CD14-positive monocyte (primary cell): ENCODE measurements at regions not wholly inside any gene's neighbourhood (a gene's known extent, or its start where the extent isn't known, plus 50 kb on each side); places are given as distances from the start of the nearest gene placed in this dataset.

Experiments
- DNase-seq, 3 donors: peaks; one replicate each; pipeline ENCODE4 v3.0.0-alpha.2; 2011 to 2022
- H2AFZ ChIP-seq: 2 replicates; pipeline ENCODE4 v1.6.0; 2012; ENCODE audit warnings: mild to moderate bottlenecking, low read depth, low read length, inconsistent platforms; ENCODE audit not compliant: insufficient read depth, poor library complexity, severe bottlenecking
- H3K27ac ChIP-seq, 2 donors: 1 replicate in 1 of 2; 2 replicates in 1 of 2; pipeline ENCODE4 v1.5.1; 2012 to 2013; ENCODE audit warnings: low read length in 2 of 2, control low read depth in 1 of 2, inconsistent platforms in 1 of 2, low read depth in 1 of 2, mild to moderate bottlenecking in 1 of 2
- H3K27me3 ChIP-seq, 2 donors: one replicate each; pipeline versions ENCODE4 v1.6.0 to v1.6.1; 2011 to 2013; ENCODE audit warnings: low read length in 2 of 2; ENCODE audit not compliant: control insufficient read depth in 2 of 2, insufficient read depth in 2 of 2
- H3K36me3 ChIP-seq, 2 donors: replicated peaks in 1 of 2; 1 replicate in 1 of 2; 2 replicates in 1 of 2; pipeline versions ENCODE4 v1.5.1 to v1.6.1; 2012 to 2013; ENCODE audit warnings: low read length in 2 of 2, control low read depth in 1 of 2, inconsistent platforms in 1 of 2, mild to moderate bottlenecking in 1 of 2; ENCODE audit not compliant: insufficient read depth in 2 of 2, control insufficient read depth in 1 of 2
- H3K4me1 ChIP-seq, 2 donors: 1 replicate in 1 of 2; 2 replicates in 1 of 2; pipeline versions ENCODE4 v1.5.1 to v1.6.1; 2012 to 2013; ENCODE audit warnings: low read length in 2 of 2, control low read depth in 1 of 2, inconsistent platforms in 1 of 2, mild to moderate bottlenecking in 1 of 2, moderate library complexity in 1 of 2; ENCODE audit not compliant: insufficient read depth in 2 of 2, control insufficient read depth in 1 of 2
- H3K4me2 ChIP-seq: replicated peaks from 2 replicates; pipeline ENCODE3; 2012; ENCODE audit warnings: low read length, moderate library complexity, mild to moderate bottlenecking; ENCODE audit not compliant: poor library complexity, severe bottlenecking; ENCODE audit errors: extremely low read depth
- H3K4me3 ChIP-seq, 3 experiments: fragments of 200-600 bp in 1 of 3; sonication (generic) in 1 of 3; replicated peaks in 1 of 3; 1 replicate in 2 of 3; 2 replicates in 1 of 3; pipeline ENCODE4 v1.5.1; 2011 to 2013; ENCODE audit warnings: low read length in 3 of 3, mild to moderate bottlenecking in 3 of 3, control low read depth in 2 of 3, low read depth in 2 of 3, inconsistent platforms in 1 of 3, moderate library complexity in 1 of 3
- H3K79me2 ChIP-seq: 2 replicates; pipeline ENCODE4 v1.6.0; 2012; ENCODE audit warnings: mild to moderate bottlenecking, control low read depth, inconsistent platforms, low read length, moderate library complexity; ENCODE audit not compliant: insufficient read depth
- H3K9ac ChIP-seq: 2 replicates; pipeline ENCODE4 v1.6.0; 2017; ENCODE audit warnings: low read length, mild to moderate bottlenecking; ENCODE audit not compliant: insufficient read depth, poor library complexity, severe bottlenecking
- H3K9me3 ChIP-seq, 2 donors: replicated peaks in 1 of 2; 1 replicate in 1 of 2; 2 replicates in 1 of 2; pipeline versions ENCODE4 v1.5.1 to v1.6.1; 2012 to 2013; ENCODE audit warnings: low read length in 2 of 2, control low read depth in 1 of 2; ENCODE audit not compliant: control insufficient read depth in 1 of 2, insufficient read depth in 1 of 2
- H4K20me1 ChIP-seq: 2 replicates; pipeline ENCODE4 v1.6.0; 2012; ENCODE audit warnings: mild to moderate bottlenecking, low read length, control low read depth, moderate library complexity; ENCODE audit not compliant: insufficient read depth
- H3K27ac Mint-ChIP-seq, 7 donors: one replicate each; pipeline ENCODE4 v1.8.0; 2020; ENCODE audit warnings: mild to moderate bottlenecking in 7 of 7, mixed read lengths in 7 of 7, moderate library complexity in 6 of 7, inconsistent platforms in 2 of 7
- H3K27me3 Mint-ChIP-seq, 3 donors: one replicate each; pipeline ENCODE4 v1.8.0; 2021 to 2022; ENCODE audit warnings: low read depth in 3 of 3, mild to moderate bottlenecking in 3 of 3, mixed read lengths in 3 of 3, moderate library complexity in 3 of 3, inconsistent platforms in 1 of 3
- H3K36me3 Mint-ChIP-seq, 2 donors: one replicate each; pipeline ENCODE4 v1.8.0; 2020; ENCODE audit warnings: mixed read lengths in 2 of 2, inconsistent platforms in 1 of 2, mild to moderate bottlenecking in 1 of 2
- H3K4me1 Mint-ChIP-seq: one replicate; pipeline ENCODE4 v1.8.0; 2020; ENCODE audit warnings: mild to moderate bottlenecking, mixed read lengths
- H3K4me3 Mint-ChIP-seq, 2 donors: one replicate each; pipeline ENCODE4 v1.8.0; 2020; ENCODE audit warnings: mild to moderate bottlenecking in 2 of 2, mixed read lengths in 2 of 2, moderate library complexity in 1 of 2
- H3K9me3 Mint-ChIP-seq, 7 donors: one replicate each; pipeline ENCODE4 v1.8.0; 2020 to 2022; ENCODE audit warnings: mixed read lengths in 7 of 7, mild to moderate bottlenecking in 6 of 7, moderate library complexity in 6 of 7, inconsistent platforms in 2 of 7
- WGBS: methylation state at CpG from one replicate; pipeline ENCODE4 v1.1.5; 2013; ENCODE audit warnings: missing lambda C conversion rate; ENCODE audit not compliant: insufficient coverage; 5-methylcytosine and 5-hydroxymethylcytosine counted together
- intact Hi-C, 2 donors: fragments of 100-400 bp; cut with micrococcal nuclease; formaldehyde crosslinking; loops; one replicate each; pipeline versions ENCODE4 v1.15.0 to v1.15.1; 2023
- TF ChIP-seq, protein P1 (sequence below): fragments of 200-600 bp; IDR thresholded peaks from one replicate; pipeline ENCODE4 v1.8.0; 2022; ENCODE audit warnings: antibody characterized with exemption, mild to moderate bottlenecking

- Histone ChIP-seq H3K27ac (no peak overlapping the region), H3K79me2 (no peaks in the 10 kb centered on the region), H3K4me2 (no peak overlapping the region), H3K9ac (no peak overlapping the region), H2AFZ (no peak overlapping the region), H3K4me1 (no peaks in the 10 kb centered on the region), H4K20me1 (no peaks in the 10 kb centered on the region), H3K4me3 (no peak overlapping the region), H3K9me3 (no peaks in the 10 kb centered on the region), H3K27me3 (no peaks in the 10 kb centered on the region), H3K36me3 (no peaks in the 10 kb centered on the region)
- Mint-ChIP-seq H3K27ac (no peak overlapping the region), H3K36me3 (no peaks in the 10 kb centered on the region), H3K27me3 (peaks cover 0 to 3% (median 2%) of the 10 kb centered on the region in 3 donors), H3K4me3 (peak overlapping the region in 1 of 2 donors; percentile 37), H3K4me1 (no peaks in the 10 kb centered on the region), H3K9me3 (peaks cover 0 to 5% (median 2%) of the 10 kb centered on the region in 7 donors)
- no peak for DNase-seq
- whole genome bisulfite sequencing, result 75% methylated on average over 14 of the region's 20 CpGs
- intact Hi-C loops, result no loop called here
- TF ChIP-seq, protein P1, sequence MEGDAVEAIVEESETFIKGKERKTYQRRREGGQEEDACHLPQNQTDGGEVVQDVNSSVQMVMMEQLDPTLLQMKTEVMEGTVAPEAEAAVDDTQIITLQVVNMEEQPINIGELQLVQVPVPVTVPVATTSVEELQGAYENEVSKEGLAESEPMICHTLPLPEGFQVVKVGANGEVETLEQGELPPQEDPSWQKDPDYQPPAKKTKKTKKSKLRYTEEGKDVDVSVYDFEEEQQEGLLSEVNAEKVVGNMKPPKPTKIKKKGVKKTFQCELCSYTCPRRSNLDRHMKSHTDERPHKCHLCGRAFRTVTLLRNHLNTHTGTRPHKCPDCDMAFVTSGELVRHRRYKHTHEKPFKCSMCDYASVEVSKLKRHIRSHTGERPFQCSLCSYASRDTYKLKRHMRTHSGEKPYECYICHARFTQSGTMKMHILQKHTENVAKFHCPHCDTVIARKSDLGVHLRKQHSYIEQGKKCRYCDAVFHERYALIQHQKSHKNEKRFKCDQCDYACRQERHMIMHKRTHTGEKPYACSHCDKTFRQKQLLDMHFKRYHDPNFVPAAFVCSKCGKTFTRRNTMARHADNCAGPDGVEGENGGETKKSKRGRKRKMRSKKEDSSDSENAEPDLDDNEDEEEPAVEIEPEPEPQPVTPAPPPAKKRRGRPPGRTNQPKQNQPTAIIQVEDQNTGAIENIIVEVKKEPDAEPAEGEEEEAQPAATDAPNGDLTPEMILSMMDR, result no peak
Observed at GRCh38 chr22:48619721-48620120, 1208.0 kb downstream of the BRD1 start.

GRCh38 chr22:48618326-48618725 is 1209.3 kb downstream of the BRD1 start:
- TF ChIP-seq, protein P1, result no peak
- H3K36me3 Mint-ChIP-seq, result no peaks in the 10 kb centered on the region
- no peak overlapping the region for H3K27ac Mint-ChIP-seq
- Histone ChIP-seq H3K9me3 (no peaks in the 10 kb centered on the region), H3K4me1 (no peaks in the 10 kb centered on the region), H4K20me1 (no peaks in the 10 kb centered on the region), H3K27ac (no peak overlapping the region), H3K27me3 (no peaks in the 10 kb centered on the region), H3K4me2 (no peak overlapping the region), H2AFZ (no peak overlapping the region), H3K9ac (no peak overlapping the region), H3K36me3 (no peaks in the 10 kb centered on the region), H3K79me2 (no peaks in the 10 kb centered on the region), H3K4me3 (no peak overlapping the region)
- 98% methylated on average over 17 of the region's 18 CpGs for WGBS
- no peaks in the 10 kb centered on the region for H3K4me1 Mint-ChIP-seq
- DNase-seq, result no peak
- H3K27me3 Mint-ChIP-seq, result peaks cover 0 to 3% (median 1%) of the 10 kb centered on the region in 3 donors
- H3K9me3 Mint-ChIP-seq, result peaks cover 0 to 5% (median 2%) of the 10 kb centered on the region in 7 donors
- no peak overlapping the region for H3K4me3 Mint-ChIP-seq
- intact Hi-C loops, result no loop called here
